NOMO-1 treated with DMSO at 0.1 percent for 48 hours (cell line): ENCODE measurements at regions not wholly inside any gene's neighbourhood (a gene's known extent, or its start where the extent isn't known, plus 50 kb on each side); places are given as distances from the start of the nearest gene placed in this dataset.

Experiments used
- DNase-seq: peaks from one replicate; lab custom pipeline; 2025; ENCODE audit not compliant: unreplicated experiment; lab: John Stamatoyannopoulos, UW

DNA sequence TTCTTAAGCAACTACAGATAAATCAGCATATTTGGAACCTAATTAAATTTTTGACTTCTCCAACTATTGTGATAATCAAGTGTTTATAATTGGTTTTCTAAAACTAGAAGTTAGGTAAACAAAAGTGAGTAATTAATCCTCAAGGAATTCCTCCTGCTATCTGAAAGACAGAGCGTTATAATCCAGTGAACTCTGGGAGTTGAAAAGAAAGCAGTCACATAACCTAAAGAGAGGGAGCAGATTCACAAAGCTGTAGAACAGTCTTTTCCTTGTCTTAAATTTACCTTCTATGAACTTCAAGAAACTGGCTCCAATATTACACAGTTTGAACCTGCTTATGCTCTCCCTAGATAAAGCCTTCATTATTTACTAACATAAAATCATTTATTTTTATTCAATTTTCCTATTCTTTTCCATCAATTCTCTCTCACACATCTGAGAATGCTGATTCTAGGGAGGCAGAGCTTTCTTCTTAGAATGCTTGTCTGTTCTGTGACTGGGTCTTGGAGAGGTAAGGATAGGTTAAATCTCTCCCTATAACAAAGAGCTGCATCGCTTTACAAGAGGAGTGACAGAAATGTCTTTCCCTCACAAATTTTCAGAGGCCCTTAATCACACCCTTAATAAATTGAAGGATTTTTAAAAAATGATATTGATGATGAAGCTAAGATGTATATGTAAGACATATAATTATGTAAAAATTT lies 132.8 kb downstream of the TUSC7 start:
- no peak for DNase-seq

DNA sequence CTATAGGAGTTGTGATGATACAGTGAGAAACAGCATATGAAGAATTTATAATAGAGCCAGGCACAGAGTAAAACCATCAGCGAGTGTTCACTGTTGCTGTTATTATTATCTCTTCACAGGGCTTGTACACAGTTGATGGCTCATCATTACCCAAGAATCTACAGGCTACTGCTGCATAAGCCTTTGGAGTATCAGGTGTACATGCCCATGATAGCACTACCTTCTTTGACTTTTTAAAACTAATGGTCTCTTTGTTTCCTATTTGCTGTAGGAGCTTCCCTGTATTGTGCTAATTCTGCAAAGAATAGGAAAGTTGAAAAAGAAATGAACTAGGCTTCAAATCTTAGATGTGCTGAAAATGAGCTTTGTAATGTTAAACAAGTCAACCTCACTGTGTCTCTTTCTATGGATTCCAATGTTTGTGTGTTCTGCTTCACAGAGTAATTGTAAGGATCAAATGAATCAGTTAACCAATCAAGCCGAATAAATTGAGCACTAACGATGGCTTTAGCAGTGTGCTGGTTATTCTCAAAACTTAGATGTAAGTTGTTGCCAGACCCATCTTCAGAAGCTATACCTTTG lies 138.8 kb downstream of the TUSC7 start:
- no peak for DNase-seq

DNA sequence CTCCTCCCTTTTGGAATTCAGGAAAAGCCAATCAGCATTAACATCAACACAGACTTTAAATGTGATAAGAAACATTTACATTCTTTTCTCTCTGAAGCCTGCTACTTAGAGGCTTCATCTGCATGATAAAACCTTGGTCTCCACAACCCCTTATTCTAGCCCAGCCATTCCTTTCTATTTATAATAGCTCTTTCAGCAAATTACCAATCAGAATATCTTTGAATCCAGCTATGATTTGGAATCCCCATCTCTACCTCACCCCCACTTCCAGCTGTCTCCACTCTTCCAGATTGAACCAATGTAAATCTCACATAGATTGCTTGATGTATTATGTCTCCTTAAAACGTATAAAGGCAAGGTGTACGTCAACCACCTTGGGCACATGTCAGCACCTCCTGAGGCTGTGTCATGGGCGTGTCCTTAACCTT lies 139.7 kb downstream of the TUSC7 start:
- no peak for DNase-seq

DNA sequence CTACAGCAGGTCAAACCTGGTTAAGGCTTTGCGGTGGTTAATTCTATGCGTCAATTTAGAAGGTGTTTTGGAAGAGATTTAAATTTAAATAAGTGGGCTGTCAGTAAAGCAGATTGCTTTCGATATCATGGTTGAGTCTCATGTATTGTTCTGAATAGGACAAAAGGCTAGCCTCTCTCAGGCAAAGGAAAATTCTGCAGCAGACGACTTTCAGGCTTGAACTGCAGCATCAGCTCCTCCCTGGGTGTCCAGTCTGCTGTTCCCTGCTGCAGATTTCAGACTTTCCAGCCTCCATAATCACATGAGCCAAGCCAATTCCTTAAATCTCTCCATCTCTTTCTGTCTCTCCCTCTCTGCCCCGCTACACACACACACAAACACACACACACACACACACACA lies 143.2 kb downstream of the TUSC7 start:
- DNase-seq = no peak

DNA sequence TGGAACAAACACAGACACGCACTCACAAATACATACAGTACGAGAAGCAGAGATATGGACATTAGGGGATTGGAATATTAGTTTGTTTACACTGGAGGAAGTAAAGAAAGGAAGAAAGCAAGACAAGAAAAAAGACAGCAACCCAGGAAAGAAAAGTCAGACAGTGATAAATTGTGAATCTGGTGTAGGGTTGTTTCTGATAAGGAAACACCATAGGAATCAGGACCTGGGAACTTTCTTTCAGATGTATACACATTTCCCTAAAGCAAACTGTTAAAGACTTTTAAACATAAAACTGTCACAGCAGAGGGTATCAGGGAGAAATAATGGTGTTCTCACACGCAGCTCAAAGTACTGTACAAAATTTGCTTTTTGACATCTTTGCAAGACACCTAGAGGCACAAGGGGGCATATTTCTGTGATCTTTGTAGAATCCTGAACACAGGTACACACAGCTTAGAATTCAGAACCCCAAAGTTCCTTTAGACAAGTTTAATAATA lies 153.7 kb downstream of the TUSC7 start:
- no peak for DNase-seq

DNA sequence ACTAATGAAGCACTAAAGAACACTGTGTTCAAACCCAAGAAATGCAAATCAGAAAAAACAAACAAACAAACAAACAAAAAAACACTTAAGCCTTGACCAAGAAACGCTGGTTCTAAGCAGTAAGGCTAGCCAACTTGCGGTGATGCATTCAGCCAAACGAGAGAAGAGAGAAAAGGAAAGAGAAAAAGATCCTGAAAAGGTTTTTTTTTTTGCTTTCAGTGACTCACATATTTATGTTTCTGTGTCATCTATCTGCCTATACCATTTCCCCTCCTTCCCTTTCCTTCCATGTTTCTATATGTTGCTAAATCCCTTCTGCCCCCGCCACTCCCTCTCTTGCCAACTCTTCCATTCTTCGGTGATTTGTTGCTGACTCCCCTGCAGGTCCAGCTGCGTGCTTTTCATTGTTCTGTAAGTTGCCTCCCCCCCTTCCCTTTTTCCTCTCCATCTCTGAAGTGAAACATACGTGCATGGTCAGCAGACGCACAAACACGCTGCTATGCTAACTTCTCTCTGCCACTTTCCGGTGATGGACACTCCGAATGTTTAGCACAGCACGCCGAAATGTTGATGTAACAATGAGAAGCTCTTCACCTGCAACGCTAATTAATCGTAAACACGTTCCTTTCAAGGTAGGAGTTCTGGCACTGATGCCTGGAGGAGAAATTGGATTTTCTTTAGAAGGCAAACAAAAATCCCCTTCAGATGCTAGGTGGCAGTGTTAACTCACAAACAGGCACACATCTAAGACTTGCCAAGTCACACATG lies 154.4 kb downstream of the TUSC7 start:
- DNase-seq = peak; percentile 67

DNA sequence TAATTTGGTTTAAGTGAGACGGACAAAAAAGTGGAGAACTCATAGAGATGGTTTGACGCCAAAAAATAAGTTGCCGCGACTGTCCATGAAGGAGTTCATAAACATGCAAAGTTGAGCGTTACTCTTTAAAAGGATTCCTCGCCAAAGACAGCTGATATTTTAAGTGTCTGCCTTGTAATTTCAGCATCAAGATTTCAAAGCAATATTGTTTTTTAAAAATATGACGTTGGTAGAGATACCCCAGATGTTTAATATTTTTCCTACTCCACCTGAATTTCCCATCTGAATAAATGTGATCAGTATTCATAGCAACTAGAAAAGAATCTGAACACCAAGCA lies 155.0 kb downstream of the TUSC7 start:
- no peak for DNase-seq

DNA sequence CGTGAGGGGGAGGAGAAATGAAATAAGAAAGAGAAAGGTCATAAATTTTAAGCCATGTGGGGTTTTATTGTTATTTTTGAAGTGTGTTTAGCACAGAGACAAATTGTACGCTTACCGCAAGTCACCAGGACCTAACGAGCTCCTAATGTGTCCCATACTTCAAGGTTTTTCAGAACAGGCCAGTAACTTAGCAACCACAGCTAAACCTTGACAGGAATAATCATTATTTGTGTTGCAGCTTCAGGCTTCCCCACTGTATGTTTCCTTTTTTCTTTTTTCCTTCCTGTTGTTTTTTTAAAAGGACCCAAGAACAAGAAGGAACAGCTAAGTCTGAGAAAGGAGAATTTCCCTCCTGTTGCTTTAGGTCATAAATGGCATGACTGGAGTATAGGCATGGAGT lies 160.8 kb downstream of the TUSC7 start:
- DNase-seq = no peak

DNA sequence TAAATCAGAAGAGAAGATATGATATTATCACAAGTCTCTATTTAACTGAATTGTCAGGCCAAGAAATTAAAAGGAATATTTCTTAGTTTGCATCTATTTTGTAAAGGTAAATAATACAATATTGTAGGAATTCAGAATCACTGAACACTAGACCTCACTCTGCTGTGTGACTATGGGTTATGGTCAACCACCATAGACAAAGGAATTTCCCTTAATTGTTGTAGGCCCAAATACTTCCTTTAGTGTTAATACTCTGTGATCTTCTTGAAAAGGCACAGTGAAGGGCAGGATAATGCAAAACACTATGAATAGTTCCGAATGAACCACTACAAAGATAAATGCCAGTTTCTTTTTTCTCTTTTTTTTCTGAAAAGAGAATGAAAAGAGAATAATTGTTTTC lies 162.3 kb downstream of the TUSC7 start:
- no peak for DNase-seq

DNA sequence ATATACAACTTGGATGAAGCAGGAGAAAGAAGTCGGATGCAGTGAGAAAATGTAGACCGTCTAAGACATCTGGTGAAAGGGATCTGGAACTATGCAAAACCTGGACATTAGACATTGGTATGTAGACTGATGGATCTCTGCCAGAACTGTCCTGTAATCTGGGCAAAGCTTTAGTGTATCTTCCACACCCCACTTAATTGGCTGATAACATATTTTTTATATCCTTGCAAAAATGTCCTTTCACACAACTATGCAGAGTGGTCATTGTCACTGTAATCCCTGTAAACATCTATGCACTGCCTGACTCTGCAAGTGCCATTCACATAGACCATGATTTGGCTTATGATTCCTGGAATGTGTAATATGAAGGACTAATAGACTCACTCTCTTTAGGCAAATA lies 163.1 kb downstream of the TUSC7 start:
- DNase-seq = no peak

DNA sequence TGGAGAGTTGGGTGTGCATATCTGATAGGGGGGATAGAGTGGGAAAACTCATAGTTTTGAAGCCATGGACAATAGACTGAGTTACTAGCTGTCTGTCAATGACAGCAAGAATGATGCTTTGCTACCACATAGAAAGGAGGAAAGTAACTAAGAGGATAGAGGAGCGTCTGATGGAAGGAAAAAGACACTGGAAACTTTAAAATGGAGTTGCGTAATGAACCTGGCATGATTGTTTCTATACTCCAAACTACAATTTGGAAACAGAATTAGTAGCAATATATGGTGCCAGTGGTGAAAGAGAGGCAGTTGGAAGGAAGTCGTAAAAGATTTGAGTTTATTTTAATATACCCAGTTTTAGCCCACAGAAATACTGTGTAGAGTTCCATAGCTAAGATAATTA lies 163.6 kb downstream of the TUSC7 start:
- peak; percentile 32 for DNase-seq

DNA sequence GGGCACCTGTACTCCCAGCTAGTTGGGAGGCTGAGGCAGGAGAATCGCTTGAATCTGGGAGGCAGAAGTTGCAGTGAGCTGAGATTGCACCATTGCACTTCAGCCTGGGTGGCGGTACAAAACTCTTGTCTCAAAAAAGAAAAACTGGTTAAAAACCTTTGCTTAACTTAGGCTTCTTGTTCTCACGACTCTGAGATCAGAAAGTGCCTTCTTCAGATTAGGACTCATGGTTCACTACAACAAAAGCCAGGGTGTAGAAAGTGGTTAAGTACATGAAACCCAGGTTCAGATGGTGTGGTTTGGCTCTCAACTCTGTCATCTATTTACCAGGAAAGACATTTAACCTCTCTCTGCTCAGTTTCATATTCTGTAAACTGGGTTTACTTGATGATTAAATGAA lies 168.4 kb downstream of the TUSC7 start:
- DNase-seq = no peak

DNA sequence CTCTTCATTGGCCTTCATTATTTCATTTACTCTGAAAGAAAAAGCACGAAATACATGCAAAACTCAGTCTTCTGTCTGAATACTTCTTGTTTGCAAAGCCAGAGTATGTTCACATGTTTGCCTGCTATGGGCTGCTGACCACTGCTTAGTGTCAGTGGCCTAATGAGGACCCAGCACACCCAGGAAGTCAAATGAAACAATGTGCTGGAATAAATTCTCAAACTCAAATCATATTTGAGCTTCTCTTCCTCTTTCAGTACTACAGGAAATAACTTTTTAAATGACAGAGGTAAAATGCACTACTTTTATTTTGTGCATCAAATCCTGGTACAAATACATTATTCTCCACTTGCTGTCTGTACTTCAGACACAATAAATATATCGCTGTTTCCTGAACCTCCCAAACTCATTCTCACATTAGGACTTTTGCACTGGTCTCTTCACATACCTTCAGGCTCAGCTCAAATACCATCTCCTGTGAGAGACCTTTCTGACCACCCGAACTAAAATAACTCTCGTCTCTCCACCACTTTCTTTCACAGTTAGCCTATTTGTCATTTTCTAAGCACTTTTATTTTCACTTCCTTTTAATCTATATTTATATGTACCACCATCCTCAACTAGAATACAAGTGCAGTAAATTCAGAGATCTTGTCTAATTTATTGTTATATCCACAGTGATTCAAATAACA lies 176.8 kb downstream of the TUSC7 start:
- DNase-seq = peak; percentile 70

DNA sequence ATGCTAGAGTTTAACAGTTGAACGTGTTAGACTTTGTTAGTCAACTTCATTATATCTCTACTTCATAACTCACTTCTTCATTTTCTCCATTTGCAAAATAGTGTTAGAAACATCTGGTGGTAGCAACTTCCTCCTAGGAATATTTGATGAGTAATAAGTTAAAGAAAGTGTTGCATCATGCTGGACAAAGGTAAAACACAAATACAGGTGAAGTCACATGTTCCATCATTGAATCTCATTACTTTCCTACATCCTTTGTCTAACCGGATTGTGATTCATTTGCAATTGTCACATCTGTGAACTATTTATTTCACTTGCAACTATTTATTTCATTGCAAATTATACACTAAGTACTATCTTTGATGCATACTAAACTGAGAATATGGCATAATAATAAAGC lies 186.5 kb downstream of the TUSC7 start:
- peak; percentile 44 for DNase-seq

DNA sequence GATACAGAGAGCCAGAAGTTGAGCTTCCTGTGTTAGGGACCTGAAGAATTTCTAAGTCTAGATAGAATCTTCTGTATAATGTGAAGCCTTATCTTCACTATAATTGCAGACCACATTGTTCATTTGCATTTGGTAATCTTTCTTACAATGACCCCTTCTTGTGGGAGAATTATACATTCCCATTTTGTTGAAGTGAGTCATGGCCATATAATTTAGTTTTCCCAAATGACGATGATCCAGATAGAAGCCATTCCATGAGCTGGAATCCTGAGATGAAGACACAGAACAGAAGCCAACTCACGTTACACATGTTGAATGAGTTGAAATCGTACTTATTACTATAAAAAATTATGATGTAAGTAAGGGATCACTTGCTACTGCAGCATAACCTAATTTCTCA lies 187.8 kb downstream of the TUSC7 start:
- DNase-seq = no peak

DNA sequence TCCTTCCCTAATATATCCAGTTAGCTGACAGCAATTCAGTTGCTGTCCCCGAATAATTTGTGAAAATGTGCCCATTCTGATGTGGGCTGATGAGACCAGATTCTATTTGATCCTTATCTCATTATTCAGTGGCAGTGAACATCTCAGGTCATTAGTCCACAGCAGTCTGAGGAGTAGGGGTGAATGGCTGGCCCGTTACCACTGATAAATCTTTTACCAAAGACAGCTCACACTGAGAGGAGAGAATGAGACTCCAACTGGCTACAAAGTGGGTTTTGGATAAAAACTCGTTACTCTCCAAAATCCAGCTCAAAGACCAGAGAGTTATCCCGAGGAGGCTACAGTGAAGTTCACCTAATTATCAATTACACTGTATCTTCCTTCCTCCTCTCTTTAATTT lies 189.7 kb downstream of the TUSC7 start:
- DNase-seq = no peak

DNA sequence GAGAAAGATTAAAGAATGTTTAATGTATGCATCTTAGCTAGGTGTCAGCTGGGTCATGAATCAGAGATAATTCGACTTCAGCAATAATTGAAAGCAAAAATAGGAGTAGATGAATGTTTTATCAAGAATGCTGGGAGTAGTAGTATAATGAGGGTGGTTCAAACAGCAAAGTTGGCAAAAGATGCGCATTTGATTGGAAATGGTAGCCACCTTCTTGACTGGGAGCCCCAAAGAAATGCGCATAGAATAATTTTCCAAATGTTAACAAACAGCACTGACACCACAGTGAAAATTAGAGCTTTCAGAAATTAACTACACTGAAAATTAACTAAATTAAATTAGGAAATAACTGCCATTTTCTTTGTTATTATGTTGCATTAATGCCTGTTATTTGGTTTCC lies 195.8 kb downstream of the TUSC7 start:
- DNase-seq = no peak

DNA sequence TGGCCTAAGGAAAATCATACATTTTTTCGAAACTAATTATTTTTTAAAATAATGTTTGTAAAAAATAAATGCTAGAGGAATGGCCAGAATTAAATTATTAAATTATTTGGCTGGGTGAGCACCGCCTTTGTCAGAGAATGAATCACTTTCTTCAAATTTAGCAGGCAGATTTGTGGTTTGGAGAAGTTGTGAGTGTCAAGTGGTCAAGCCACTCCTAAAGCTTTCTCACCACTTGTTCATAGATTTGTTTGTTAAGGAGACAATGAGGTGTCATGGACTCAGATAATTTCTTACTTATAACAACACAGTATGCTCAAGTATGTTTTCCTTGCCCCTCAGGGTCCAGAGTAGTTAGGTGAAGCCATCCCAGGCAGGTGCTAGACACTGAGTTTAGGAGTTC lies 196.2 kb downstream of the TUSC7 start:
- DNase-seq = no peak

DNA sequence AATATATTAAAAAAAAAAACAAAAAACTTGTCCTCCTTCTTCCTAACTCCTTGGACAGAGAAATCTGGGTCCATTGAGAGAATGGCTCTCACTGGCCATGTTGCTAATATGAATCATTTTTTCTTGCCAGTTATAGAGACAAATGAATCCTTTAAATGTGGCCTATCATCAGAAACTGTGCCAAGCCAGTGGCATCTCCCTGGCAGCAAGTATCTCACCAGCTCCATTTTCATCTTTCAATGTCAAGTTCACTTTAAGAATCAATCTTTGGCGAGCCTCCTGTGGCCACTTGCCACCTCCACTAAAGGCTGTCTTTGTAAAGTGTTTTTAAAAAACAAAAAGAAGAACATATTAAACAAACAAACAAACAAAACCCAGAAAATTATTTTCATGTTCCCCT lies 202.5 kb downstream of the TUSC7 start:
- DNase-seq = no peak

DNA sequence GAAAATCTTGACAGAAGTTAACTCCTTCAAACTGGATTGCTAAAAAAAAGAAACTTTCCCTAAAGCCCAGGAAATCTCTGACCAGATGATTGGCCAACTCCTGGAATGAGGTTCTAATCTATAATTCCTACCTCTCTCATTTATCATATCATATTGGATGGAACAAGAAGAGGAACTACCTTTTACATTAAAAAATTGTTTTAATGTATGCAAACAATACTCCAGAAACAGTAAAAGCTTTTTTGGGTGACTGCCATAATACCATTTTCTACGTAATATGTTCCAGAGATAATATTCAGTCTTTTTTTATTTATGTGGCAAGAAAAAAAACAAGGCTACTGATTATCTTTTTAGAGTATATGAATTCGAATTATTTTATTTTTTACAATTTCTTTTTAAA lies 204.4 kb downstream of the TUSC7 start:
- no peak for DNase-seq

DNA sequence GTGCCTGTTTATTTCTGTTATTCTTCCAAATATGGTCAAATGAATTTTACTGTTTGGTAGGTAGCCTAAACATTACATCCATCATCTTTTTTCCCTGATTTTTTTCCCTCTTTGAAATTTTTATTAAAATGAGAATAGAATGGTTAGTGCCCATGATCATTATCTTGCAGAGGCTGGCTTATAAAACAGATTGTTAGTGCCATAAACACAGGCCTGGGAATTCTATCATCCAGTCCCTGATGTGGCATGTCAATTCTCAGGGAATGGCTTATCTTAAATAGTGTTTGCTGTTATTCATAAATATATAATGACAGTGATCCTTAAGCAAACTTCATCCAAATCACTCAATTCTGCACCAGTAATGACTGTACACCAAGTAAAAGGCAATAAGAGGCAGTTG lies 207.3 kb downstream of the TUSC7 start:
- DNase-seq = no peak
